ENCODE measurements at regions not wholly inside any gene's neighbourhood (a gene's known extent, or its start where the extent isn't known, plus 50 kb on each side); places are given as distances from the start of the nearest gene placed in this dataset.

GRCh38 chrX:145727476-145727875, 90.2 kb upstream of the SLITRK2 start:
- Histone ChIP-seq H3K4me3 (ENCODE audit: low read length) (no peak overlapping the region), H3K27ac (ENCODE audit: low read length) (no peak overlapping the region), H3K9me3 (ENCODE audit: control insufficient read depth, low read length) (no peaks in the 10 kb centered on the region), H3K4me1 (ENCODE audit: control insufficient read depth, insufficient read depth, low read length) (no peaks in the 10 kb centered on the region), H3K27me3 (ENCODE audit: control insufficient read depth, insufficient read depth) (no peaks in the 10 kb centered on the region)
- intact Hi-C loops (cut with DNase I), result no loop called here
- WGBS, result 35% methylated on average over 5 of the region's 5 CpGs
- DNase-seq (no peak), ATAC-seq (no peak)

DNA sequence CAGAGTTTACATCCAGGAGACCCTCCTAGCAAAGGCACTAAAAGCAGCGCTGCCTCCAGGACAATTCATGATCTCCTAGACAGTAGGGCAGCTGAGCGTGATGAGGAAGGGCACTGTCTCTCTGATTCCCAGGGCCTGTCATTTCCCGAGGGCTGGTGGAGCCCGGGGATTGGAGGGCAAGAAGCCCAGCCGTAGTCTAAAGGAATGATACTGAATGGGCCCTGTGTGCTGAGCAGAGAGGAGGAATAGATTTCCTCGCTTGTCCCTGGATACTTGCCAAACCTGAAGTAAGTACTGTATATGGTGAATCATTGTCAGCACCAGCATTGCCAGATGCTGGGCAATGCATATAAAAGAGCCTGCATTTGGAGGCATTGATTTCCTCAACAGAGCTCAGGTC, 88.0 kb upstream of the SLITRK2 start:
- Histone ChIP-seq H3K4me1 (ENCODE audit: control insufficient read depth, insufficient read depth, low read length) (no peaks in the 10 kb centered on the region), H3K27me3 (ENCODE audit: control insufficient read depth, insufficient read depth) (no peaks in the 10 kb centered on the region), H3K27ac (ENCODE audit: low read length) (no peak overlapping the region), H3K4me3 (ENCODE audit: low read length) (no peak overlapping the region), H3K9me3 (ENCODE audit: control insufficient read depth, low read length) (no peaks in the 10 kb centered on the region)
- DNase-seq (no peak), ATAC-seq (no peak)
- intact Hi-C loops (cut with DNase I), result no loop called here
- 45% methylated on average over 6 of the region's 6 CpGs for WGBS

DNA sequence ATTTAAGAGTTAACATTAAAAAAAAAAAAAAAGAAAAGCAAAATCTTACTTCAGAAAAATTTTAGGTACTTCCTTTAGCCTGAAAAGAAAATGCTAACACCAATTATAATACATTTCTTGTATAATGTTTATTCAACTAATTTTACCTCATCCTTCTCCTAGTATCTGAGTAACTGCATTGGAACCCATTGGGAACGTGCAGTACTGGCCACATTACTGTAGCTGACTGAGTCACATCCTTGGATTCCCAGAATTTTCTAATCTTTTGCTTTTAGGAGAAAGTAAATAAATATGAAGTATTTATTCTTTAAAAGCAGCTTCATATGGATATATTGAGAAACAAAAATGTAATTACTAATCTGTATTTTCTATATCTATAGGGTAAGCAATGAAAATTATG, 82.6 kb upstream of the SLITRK2 start:
- Histone ChIP-seq H3K27me3 (ENCODE audit: control insufficient read depth, insufficient read depth) (no peaks in the 10 kb centered on the region), H3K9me3 (ENCODE audit: control insufficient read depth, low read length) (no peaks in the 10 kb centered on the region), H3K4me3 (ENCODE audit: low read length) (no peak overlapping the region), H3K4me1 (ENCODE audit: control insufficient read depth, insufficient read depth, low read length) (no peaks in the 10 kb centered on the region), H3K27ac (ENCODE audit: low read length) (no peak overlapping the region)
- ATAC-seq, result no peak
- 67% methylated on average over 1 of the region's 1 CpG for WGBS
- intact Hi-C loops (cut with DNase I), result no loop called here
- DNase-seq, result no peak

GRCh38 chrX:145751943-145752342, 65.7 kb upstream of the SLITRK2 start:
- no peaks in the 10 kb centered on the region for H3K4me1 ChIP-seq (ENCODE audit: control insufficient read depth, insufficient read depth, low read length)
- DNase-seq (no peak), ATAC-seq (no peak)
- intact Hi-C loops (cut with DNase I), result no loop called here
- H3K9me3 ChIP-seq (ENCODE audit: control insufficient read depth, low read length), result no peaks in the 10 kb centered on the region
- H3K27me3 ChIP-seq (ENCODE audit: control insufficient read depth, insufficient read depth), result no peaks in the 10 kb centered on the region
- H3K4me3 ChIP-seq (ENCODE audit: low read length), result no peak overlapping the region
- 25% methylated on average over 2 of the region's 2 CpGs for WGBS
- H3K27ac ChIP-seq (ENCODE audit: low read length), result no peak overlapping the region

Measured in right cardiac atrium (tissue), 5 donors.